Dermis blood vessel endothelial cell (primary cell): ENCODE measurements at regions not wholly inside any gene's neighbourhood (a gene's known extent, or its start where the extent isn't known, plus 50 kb on each side); places are given as distances from the start of the nearest gene placed in this dataset.
"Not testable (repeated sequence)": the region's sequence is repeated elsewhere in the genome, so short reads cannot be mapped to it uniquely, and the experiment has no call there.

Experiments
- DNase-seq: peaks from one replicate; pipeline ENCODE4 v3.0.0; 2010

DNA sequence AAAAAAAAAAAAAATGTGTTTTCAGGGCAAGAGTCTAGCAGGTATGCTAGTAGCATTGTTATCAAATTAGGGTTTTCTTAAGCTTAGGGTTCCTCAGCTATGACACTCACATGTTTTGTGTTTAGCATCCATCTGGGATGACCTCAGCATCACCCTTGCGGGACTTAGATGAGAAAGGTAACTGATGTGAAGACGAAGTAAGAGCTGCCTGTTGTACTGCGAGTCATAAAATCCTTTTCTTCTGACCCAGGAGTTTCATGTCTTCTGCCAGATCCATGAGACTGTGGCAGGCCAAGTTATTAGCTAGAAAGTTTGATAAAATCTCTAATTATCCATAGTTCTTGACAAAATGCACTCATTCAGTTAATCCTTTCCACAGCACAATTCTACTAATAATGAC, 1251.1 kb downstream of the AMY1C start:
- DNase-seq = no peak

DNA sequence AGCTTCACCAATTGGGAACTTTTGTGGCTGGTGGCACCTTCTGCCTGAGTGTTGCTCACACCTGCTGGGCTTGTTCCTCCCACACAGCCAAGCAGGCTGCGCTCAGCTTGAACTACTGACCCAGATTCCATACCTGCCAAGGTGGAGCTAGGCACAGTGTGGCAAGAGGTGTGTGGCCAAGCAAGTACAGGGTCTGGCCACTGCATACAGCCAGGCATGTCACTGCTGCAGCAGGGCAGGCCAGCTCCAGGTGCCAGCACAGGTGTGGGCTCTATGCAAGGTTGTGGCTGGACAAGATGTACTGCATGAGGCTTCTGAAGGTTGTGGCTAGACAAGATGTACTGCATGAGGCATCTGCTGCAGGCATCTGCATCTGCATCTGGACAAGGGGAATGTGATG, 1254.8 kb downstream of the AMY1C start:
- no peak for DNase-seq

GRCh38 chr1:105005594-105006195, 1256.0 kb downstream of the AMY1C start:
- no peak for DNase-seq

GRCh38 chr1:105017587-105017986, 1267.9 kb downstream of the AMY1C start:
- DNase-seq = no peak

GRCh38 chr1:105023719-105024118, 1274.0 kb downstream of the AMY1C start:
- no peak for DNase-seq

DNA sequence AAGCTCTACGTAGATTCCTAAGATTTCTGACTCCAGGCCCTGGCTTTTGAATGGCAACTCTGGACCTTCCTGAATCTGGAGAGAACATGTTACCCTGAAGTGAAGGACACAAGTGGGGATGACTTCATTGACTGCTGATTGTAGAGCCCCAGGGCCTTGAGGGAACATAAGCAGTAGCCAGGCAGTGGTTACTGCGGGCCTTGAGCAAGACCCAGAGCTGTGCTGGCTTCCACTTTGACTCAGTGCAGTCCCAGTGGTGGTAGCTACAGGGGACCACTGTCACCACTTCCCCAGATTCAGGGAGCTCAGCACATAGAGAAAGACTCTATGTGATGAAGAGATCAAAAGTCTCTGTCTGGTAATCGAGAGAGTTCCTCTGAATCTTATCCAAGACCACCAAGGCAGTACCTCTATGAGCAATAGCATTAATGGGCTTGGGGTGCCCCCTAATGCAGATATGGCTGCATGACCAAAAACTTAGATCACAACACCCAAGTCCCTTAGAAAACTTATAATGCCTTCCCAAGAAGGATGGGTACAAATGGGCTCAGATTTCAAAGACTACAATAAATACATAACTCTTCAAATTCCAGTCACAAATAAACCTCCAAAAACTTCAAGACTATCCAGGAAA, 1278.3 kb downstream of the AMY1C start:
- no peak for DNase-seq

DNA sequence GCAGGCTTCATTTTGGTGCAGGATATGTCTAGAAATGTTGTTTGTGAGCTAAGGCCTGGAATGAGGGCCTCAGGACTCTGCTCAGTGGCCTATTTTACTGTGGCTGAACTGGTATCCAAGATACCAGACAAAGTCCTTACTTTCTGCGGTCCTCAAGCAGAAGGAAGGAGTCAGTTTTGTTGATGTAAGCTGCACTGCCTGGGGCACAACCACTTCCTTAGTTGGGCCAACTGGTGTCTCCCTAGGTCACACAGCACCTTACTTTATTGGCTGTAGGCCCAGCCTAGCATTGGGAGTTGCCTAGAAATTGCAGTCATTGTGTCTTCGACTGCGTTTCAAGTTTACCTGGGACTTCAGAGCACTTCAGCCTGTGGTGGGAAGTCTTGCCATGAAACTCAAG, 1322.7 kb downstream of the AMY1C start:
- DNase-seq = no peak

DNA sequence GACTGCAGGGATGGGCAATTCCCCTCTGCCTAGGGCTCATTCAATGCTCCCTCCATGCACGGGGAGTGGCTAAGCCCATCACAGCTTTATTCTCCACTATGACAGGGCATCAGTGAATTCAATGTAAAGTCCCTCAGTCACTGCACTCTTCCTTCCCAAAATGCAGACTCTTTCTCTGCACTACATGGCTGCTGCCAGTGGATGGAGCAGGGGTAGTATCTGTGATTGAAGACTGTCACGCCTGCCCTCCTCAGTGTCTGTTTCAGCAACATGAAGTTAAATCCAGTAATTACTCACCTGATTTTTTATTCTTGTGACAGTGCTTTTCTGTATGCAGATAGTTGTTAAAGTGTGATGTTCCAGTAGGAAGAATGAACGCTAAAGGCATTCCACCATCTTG, 1323.2 kb downstream of the AMY1C start:
- DNase-seq = no peak

GRCh38 chr1:105073660-105074059, 1324.0 kb downstream of the AMY1C start:
- DNase-seq = no peak

- DNase-seq = no peak
These were observed 1333.9 kb downstream of the AMY1C start for GRCh38 chr1:105083611-105084010.

DNA sequence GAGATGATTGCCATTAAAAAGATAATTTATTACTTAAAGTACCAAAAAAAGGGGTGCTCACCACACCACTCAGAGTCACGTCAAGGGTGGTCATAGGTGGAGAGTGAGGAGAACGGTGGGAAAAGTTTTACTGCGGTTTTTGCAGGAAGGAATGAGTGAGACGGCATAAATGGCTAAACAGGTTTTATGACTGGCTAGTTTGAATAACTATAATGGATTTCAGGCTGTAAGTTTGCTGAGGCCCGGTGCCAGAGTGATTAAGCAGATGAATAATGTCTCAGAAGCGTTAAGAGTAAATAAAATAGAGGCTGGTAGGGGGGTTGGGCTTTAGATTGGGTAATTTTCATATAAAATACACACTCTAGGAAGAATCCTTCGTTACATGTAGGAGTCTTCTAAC, 1337.8 kb downstream of the AMY1C start:
- no peak for DNase-seq

DNA sequence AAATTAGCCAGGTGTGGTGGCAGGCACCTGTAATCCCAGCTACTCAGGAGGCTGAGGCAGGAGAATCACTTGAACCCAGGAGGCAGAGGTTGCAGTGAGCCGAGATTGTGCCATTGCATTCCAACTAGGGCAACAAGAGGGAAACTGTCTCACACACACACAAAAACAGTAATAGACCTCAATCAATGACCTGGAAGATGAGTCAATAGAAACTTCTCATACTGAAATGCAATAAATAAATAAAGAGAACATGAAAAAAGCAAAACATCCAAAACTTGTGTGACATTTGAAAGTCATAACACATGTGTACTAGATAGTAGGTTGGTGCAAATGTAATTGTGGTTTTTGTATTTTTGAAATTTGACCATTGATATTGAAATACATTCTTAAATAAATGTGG, 1338.5 kb downstream of the AMY1C start:
- DNase-seq = no peak

DNA sequence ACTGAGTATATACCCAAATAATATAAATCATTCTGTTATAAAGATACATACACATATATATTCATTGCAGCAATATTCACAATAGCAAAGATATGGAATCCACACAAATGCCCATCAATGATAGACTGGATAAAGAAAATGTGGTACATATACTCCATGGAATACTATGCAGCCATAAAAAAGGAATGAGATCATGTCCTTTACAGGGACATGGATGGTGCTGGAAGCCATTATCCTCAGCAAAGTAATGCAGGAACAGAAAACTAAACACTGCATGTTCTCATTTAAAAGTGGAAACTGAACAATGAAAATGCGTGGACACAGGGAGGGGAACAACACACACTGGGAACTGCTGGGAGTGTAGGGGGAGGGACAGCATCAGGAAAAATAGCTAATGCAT, 1344.2 kb downstream of the AMY1C start:
- DNase-seq = not testable (repeated sequence)

DNA sequence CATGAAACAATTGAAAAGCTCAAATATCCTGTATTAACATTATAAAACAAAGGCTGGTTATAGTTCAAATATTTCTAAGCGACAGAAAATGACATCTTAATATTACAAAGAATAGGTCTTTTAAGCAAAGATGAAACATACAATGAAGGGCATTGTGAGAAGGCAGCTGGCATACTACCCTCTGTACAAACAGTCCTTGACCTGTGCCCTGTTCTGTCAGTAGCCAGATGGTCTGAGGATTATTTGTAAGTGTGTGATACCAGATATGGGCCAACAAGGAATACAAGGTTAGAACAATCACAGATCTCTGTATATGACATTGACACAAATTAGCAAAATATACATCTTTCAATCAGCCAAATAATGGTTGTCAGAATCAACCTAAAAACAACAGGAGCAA, 1350.4 kb downstream of the AMY1C start:
- DNase-seq = no peak

GRCh38 chr1:105101261-105101660, 1351.6 kb downstream of the AMY1C start:
- DNase-seq = no peak

DNA sequence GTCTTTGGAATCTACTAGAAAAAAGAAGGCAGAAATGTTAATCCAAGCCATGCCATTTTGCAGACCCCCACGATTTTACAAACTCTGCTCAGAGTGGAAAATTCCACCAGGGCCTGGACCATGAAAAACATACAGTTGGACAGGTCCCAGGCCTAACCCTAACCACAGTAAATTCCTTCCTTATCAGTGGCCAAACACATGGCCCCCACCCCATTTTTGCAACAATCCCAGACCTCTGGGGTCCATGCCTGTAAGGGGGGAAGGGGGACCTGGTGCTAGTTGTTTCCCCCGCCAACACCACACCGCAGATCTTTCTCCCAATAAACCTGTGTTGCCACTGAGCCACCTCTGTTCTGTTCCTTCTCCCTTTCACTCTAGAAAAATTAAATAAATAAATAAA, 1352.7 kb downstream of the AMY1C start:
- DNase-seq = no peak

DNA sequence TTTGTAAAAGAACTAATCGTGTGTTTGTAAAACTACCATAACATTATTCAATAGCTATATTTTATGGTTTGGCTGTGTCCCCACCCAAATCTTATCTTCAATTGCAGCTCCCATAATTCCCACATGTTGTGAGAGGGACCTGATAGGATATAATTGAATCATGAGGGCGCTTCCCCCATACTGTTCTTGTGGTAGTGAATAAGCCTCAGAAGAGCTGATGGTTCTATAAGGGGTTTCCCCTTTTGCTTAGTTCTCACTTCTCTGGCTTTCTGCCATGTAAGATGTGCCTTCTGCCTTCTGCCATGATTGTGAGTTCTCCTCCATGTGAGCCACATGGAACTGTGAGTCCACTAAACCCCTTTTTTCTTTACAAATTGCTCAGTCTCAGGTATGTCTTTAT, 1372.3 kb downstream of the AMY1C start:
- no peak for DNase-seq

- no peak for DNase-seq
These were observed 1388.1 kb downstream of the AMY1C start for GRCh38 chr1:105137543-105138457.

- no peak for DNase-seq
These were observed 1388.8 kb downstream of the AMY1C start for GRCh38 chr1:105138458-105138893.

DNA sequence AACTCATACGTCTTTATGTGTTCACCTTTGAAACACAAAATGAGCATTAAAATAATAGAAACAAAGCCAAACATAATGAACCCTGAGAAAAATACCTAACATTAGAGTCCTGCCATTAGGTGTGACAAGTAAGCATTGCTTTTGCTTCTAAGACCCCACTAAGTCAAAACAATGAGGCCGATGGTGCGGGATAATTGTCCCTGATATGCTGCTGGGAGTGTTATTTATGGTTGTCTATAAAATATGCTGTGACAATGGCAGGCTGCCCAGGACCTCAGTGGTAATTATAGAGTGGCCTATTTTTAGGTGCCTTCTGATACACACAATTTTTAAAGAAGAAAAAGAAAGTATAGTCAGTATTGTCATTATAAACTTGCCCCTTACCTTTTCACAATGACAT, 1423.1 kb downstream of the AMY1C start:
- DNase-seq = no peak

- DNase-seq = no peak
These were observed 1431.1 kb downstream of the AMY1C start for GRCh38 chr1:105180789-105181188.

DNA sequence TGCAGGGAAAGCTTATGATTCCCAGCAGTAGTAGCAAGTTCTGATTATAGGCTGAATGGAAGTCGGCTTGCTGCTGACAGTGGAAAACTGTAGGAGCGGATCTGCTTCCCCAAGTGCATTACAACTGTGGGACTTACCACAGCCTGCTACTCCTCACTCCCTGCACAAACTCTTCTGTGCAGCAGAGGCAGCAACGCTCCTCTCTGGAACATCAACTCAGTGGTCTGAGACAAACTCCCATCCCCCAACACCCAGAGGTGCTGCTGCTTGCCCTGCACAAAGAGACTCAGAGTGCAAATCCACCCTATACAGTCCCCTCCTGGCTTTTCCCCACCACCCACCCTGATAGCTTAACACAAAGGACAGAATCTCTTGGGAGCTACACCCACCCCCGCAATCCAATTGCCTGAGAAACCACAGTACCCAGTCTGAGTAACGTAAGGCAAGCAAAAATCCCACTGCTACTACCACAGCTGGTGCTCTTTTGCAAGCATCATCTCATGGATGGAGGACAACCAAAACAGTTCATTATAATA, 1455.2 kb downstream of the AMY1C start:
- no peak for DNase-seq

DNA sequence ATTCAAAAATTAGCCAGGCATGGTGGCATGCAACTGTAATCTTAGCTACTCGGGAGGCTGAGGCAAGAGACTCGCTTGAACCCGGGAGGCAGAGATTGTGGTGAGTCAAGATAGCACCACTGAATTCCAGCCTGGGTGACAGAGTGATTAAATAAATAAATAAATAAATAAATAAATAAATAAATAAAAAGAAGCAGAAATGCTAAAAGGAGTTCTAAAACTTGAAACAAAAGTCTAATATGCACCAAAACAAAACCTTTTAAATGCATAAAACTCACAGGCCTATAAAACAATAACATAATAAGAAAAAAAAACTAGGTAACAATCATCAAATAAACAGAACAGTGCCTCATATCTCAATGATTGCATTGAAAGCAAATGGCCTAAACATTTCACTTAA, 1458.9 kb downstream of the AMY1C start:
- DNase-seq = no peak

- no peak for DNase-seq
These were observed 1461.0 kb downstream of the AMY1C start for GRCh38 chr1:105210747-105211146.
